NCI-H1436 (cell line): ENCODE measurements at regions not wholly inside any gene's neighbourhood (a gene's known extent, or its start where the extent isn't known, plus 50 kb on each side); places are given as distances from the start of the nearest gene placed in this dataset.

ENCODE experiments used
- DNase-seq: peaks from one replicate; lab custom pipeline; 2025; lab: John Stamatoyannopoulos, UW

- DNase-seq, result no peak
Observed at GRCh38 chr2:239498981-239499634, 98.3 kb upstream of the HDAC4 start.

- DNase-seq, result no peak
Observed at GRCh38 chr2:239498576-239498975, 97.8 kb upstream of the HDAC4 start.

GRCh38 chr2:239496700-239497099, 95.9 kb upstream of the HDAC4 start:
- no peak for DNase-seq

GRCh38 chr2:239495791-239496233, 95.0 kb upstream of the HDAC4 start:
- DNase-seq, result no peak

- no peak for DNase-seq
Observed at GRCh38 chr2:239495175-239495574, 94.4 kb upstream of the HDAC4 start.

- DNase-seq, result no peak
Observed at GRCh38 chr2:239494578-239494977, 93.8 kb upstream of the HDAC4 start.

GRCh38 chr2:239489481-239489880, 88.7 kb upstream of the HDAC4 start:
- DNase-seq, result no peak

GRCh38 chr2:239488125-239488524, 87.3 kb upstream of the HDAC4 start:
- DNase-seq, result no peak

GRCh38 chr2:239487272-239487671, 86.5 kb upstream of the HDAC4 start:
- DNase-seq, result no peak

GRCh38 chr2:239485622-239486021, 84.8 kb upstream of the HDAC4 start:
- DNase-seq, result no peak

- DNase-seq, result no peak
Observed at GRCh38 chr2:239484571-239485355, 83.9 kb upstream of the HDAC4 start.

- DNase-seq, result no peak
Observed at GRCh38 chr2:239482778-239483712, 82.2 kb upstream of the HDAC4 start.

GRCh38 chr2:239479471-239479870, 78.7 kb upstream of the HDAC4 start:
- no peak for DNase-seq

GRCh38 chr2:239477591-239477990, 76.8 kb upstream of the HDAC4 start:
- no peak for DNase-seq

- no peak for DNase-seq
Observed at GRCh38 chr2:239476757-239477585, 76.2 kb upstream of the HDAC4 start.

GRCh38 chr2:239476029-239476756, 75.4 kb upstream of the HDAC4 start:
- DNase-seq, result no peak

GRCh38 chr2:239475161-239476028, 74.6 kb upstream of the HDAC4 start:
- DNase-seq, result no peak

GRCh38 chr2:239473211-239473805, 72.5 kb upstream of the HDAC4 start:
- DNase-seq, result no peak

- peak; percentile 51 for DNase-seq
Observed at GRCh38 chr2:239472235-239472775, 71.5 kb upstream of the HDAC4 start.
